Astrocyte (in vitro differentiated cells and primary cell): ENCODE measurements at regions not wholly inside any gene's neighbourhood (a gene's known extent, or its start where the extent isn't known, plus 50 kb on each side); places are given as distances from the start of the nearest gene placed in this dataset.

Experiments used
- DNase-seq: peaks from one replicate; pipeline ENCODE4 v3.0.0-alpha.2; 2010; ENCODE audit warnings: low read depth
- FAIRE-seq: peaks from 2 replicates; lab custom pipeline; 2011; peaks lifted over from hg19 to GRCh38; lab: Jason Lieb, UNC
- H2AFZ ChIP-seq: 2 replicates; pipeline ENCODE4 v1.6.0; 2012; ENCODE audit warnings: low read depth, low read length, inconsistent platforms
- H3K27ac ChIP-seq: 2 replicates; pipeline ENCODE4 v1.5.1; 2011; ENCODE audit warnings: low read depth, low read length, inconsistent platforms
- H3K27me3 ChIP-seq: 2 replicates; pipeline ENCODE4 v1.6.0; 2011; ENCODE audit warnings: low read length, inconsistent platforms; ENCODE audit not compliant: insufficient read depth
- H3K36me3 ChIP-seq: 2 replicates; pipeline ENCODE4 v1.5.1; 2011; ENCODE audit warnings: low read length, inconsistent platforms; ENCODE audit not compliant: insufficient read depth
- H3K4me1 ChIP-seq: 2 replicates; pipeline ENCODE4 v1.5.1; 2011; ENCODE audit warnings: low read length, inconsistent platforms; ENCODE audit not compliant: insufficient read depth
- H3K4me2 ChIP-seq: 2 replicates; pipeline ENCODE4 v1.6.0; 2012; ENCODE audit warnings: low read length, inconsistent platforms
- H3K4me3 ChIP-seq: 2 replicates; pipeline ENCODE4 v1.5.1; 2011; ENCODE audit warnings: low read depth, mild to moderate bottlenecking, low read length, inconsistent platforms; ENCODE audit not compliant: insufficient read depth
- H3K79me2 ChIP-seq: 2 replicates; pipeline ENCODE4 v1.6.0; 2012; ENCODE audit warnings: mild to moderate bottlenecking, low read length, inconsistent platforms; ENCODE audit not compliant: insufficient read depth
- H3K9ac ChIP-seq: 2 replicates; pipeline ENCODE4 v1.6.0; 2012; ENCODE audit warnings: mild to moderate bottlenecking, low read length, inconsistent platforms
- H3K9me3 ChIP-seq: 2 replicates; pipeline ENCODE4 v1.5.1; 2012; ENCODE audit warnings: low read depth, mild to moderate bottlenecking, low read length, inconsistent platforms; ENCODE audit not compliant: insufficient read depth
- H4K20me1 ChIP-seq: 2 replicates; pipeline ENCODE4 v1.6.0; 2012; ENCODE audit warnings: low read length, inconsistent platforms; ENCODE audit not compliant: insufficient read depth
- H3K27ac Mint-ChIP-seq: one replicate; pipeline ENCODE4 v1.8.0; 2021; ENCODE audit warnings: mild to moderate bottlenecking, mixed read lengths; ENCODE audit not compliant: unreplicated experiment
- H3K27me3 Mint-ChIP-seq: one replicate; pipeline ENCODE4 v1.8.0; 2021; ENCODE audit warnings: low read depth, mixed read lengths; ENCODE audit not compliant: unreplicated experiment
- H3K36me3 Mint-ChIP-seq: one replicate; pipeline ENCODE4 v1.8.0; 2021; ENCODE audit warnings: low read depth, mixed read lengths; ENCODE audit not compliant: unreplicated experiment
- H3K4me1 Mint-ChIP-seq: one replicate; pipeline ENCODE4 v1.8.0; 2021; ENCODE audit warnings: low read depth, mixed read lengths; ENCODE audit not compliant: unreplicated experiment
- H3K4me3 Mint-ChIP-seq: one replicate; pipeline ENCODE4 v1.8.0; 2021; ENCODE audit warnings: mild to moderate bottlenecking, moderate library complexity, mixed read lengths; ENCODE audit not compliant: unreplicated experiment
- H3K9me3 Mint-ChIP-seq: one replicate; pipeline ENCODE4 v1.8.0; 2021; ENCODE audit warnings: mild to moderate bottlenecking, mixed read lengths; ENCODE audit not compliant: unreplicated experiment
- EZH2 ChIP-seq: IDR thresholded peaks from 2 replicates; pipeline ENCODE4 v1.6.1; 2012; ENCODE audit warnings: mild to moderate bottlenecking, low read length, inconsistent platforms; ENCODE audit not compliant: insufficient read depth
- TF ChIP-seq, protein P1 (sequence below): IDR thresholded peaks from 2 replicates; pipeline ENCODE4 v1.5.1; 2011; ENCODE audit warnings: low read depth, mild to moderate bottlenecking, inconsistent platforms, low read length, moderate library complexity; ENCODE audit not compliant: insufficient read depth

DNA sequence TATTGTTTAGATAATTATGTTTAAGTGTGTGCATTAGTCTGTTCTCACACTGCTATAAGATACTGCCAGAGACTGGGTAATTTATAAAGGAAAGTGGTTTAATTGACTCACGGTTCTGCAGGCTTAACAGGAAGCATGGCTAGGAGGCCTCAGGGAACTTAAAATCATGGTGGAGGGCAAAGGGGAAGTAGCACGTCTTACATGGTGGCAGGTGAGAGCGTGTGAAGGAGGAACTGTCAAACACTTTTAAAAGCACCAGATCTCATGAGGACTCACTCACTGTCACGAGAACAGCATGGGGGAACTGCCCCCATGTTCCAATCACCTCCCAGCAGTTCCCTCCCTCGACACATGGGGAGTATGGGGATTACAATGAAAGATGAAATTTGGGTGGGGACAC, 203.5 kb upstream of the GOT2 start:
- no peak overlapping the region for H3K4me2 ChIP-seq
- H3K9me3 ChIP-seq: no peaks in the 10 kb centered on the region
- H3K9me3 Mint-ChIP-seq: peaks cover 5% of the 10 kb centered on the region

DNA sequence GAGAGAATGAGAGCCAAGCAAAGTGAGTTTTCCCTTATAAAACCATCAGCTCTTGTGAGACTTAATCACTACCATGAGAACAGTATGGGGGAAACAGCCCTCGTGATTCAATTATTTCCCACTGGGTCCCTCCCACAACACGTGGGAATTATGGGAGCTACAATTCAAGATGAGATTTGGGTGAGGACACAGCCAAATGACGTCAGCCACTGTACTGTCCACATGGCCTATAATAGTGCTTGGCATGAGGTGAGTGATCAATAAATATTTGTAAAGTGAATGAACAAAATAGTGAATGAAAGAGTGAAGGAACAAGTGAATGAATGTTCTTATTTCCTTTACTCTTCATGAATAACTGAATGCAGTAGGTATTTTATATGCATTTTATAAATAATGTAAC, 199.1 kb upstream of the GOT2 start:
- Histone ChIP-seq H4K20me1 (no peaks in the 10 kb centered on the region), H3K36me3 (no peaks in the 10 kb centered on the region), H3K27me3 (no peaks in the 10 kb centered on the region), H3K27ac (no peak overlapping the region), H3K79me2 (no peaks in the 10 kb centered on the region), H3K4me2 (no peak overlapping the region), H3K9me3 (no peaks in the 10 kb centered on the region), H2AFZ (no peak overlapping the region), H3K9ac (no peak overlapping the region), H3K4me1 (no peaks in the 10 kb centered on the region), H3K4me3 (no peak overlapping the region)
- Mint-ChIP-seq H3K4me1 (no peaks in the 10 kb centered on the region), H3K36me3 (no peaks in the 10 kb centered on the region), H3K9me3 (peaks cover 5% of the 10 kb centered on the region), H3K4me3 (no peak overlapping the region), H3K27me3 (no peaks in the 10 kb centered on the region), H3K27ac (no peak overlapping the region)
- TF ChIP-seq EZH2: no peak
- TF ChIP-seq, protein P1, sequence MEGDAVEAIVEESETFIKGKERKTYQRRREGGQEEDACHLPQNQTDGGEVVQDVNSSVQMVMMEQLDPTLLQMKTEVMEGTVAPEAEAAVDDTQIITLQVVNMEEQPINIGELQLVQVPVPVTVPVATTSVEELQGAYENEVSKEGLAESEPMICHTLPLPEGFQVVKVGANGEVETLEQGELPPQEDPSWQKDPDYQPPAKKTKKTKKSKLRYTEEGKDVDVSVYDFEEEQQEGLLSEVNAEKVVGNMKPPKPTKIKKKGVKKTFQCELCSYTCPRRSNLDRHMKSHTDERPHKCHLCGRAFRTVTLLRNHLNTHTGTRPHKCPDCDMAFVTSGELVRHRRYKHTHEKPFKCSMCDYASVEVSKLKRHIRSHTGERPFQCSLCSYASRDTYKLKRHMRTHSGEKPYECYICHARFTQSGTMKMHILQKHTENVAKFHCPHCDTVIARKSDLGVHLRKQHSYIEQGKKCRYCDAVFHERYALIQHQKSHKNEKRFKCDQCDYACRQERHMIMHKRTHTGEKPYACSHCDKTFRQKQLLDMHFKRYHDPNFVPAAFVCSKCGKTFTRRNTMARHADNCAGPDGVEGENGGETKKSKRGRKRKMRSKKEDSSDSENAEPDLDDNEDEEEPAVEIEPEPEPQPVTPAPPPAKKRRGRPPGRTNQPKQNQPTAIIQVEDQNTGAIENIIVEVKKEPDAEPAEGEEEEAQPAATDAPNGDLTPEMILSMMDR: no peak
- FAIRE-seq: no peak
- no peak for DNase-seq

More for the DNA sequence above, 203.5 kb upstream of the GOT2 start:
- Mint-ChIP-seq H3K36me3 (no peaks in the 10 kb centered on the region), H3K4me3 (no peak overlapping the region), H3K4me1 (no peaks in the 10 kb centered on the region), H3K27me3 (no peaks in the 10 kb centered on the region), H3K27ac (no peak overlapping the region)
- Histone ChIP-seq H3K36me3 (no peaks in the 10 kb centered on the region), H3K4me1 (no peaks in the 10 kb centered on the region), H3K9ac (no peak overlapping the region), H2AFZ (no peak overlapping the region), H3K27ac (no peak overlapping the region), H3K4me3 (no peak overlapping the region), H4K20me1 (no peaks in the 10 kb centered on the region), H3K79me2 (no peaks in the 10 kb centered on the region), H3K27me3 (no peaks in the 10 kb centered on the region)
- FAIRE-seq (no peak), DNase-seq (no peak)
- TF ChIP-seq, protein P1: no peak
- TF ChIP-seq EZH2: no peak

DNA sequence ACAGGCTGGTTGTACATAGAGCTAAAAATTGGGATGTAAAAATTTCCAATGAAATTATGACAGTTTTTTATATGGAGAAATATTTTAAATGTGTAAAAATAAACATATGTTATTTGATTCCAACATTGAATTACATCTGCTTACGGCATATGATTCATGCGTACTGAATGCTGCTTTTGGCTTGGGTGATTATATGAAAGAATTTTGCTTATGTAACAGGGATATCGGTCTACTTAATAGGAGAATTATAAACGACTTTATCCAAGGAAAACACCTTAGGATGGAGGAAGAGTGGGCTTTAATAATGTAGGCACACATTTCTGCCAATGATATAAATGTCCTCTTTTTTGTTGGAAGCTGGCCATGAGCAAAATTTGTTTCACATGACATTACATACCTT, 197.3 kb upstream of the GOT2 start:
- Mint-ChIP-seq H3K27ac (no peak overlapping the region), H3K4me3 (no peak overlapping the region), H3K36me3 (no peaks in the 10 kb centered on the region), H3K9me3 (peaks cover 5% of the 10 kb centered on the region), H3K27me3 (no peaks in the 10 kb centered on the region), H3K4me1 (no peaks in the 10 kb centered on the region)
- Histone ChIP-seq H3K36me3 (no peaks in the 10 kb centered on the region), H3K4me1 (no peaks in the 10 kb centered on the region), H3K4me3 (no peak overlapping the region), H3K27me3 (no peaks in the 10 kb centered on the region), H3K27ac (no peak overlapping the region), H3K9ac (no peak overlapping the region), H3K79me2 (no peaks in the 10 kb centered on the region), H3K4me2 (no peak overlapping the region), H4K20me1 (no peaks in the 10 kb centered on the region), H2AFZ (no peak overlapping the region), H3K9me3 (no peaks in the 10 kb centered on the region)
- no peak for TF ChIP-seq EZH2
- TF ChIP-seq, protein P1: no peak
- no peak for FAIRE-seq
- DNase-seq: no peak
